ENCODE measurements at regions not wholly inside any gene's neighbourhood (a gene's known extent, or its start where the extent isn't known, plus 50 kb on each side); places are given as distances from the start of the nearest gene placed in this dataset.

DNA sequence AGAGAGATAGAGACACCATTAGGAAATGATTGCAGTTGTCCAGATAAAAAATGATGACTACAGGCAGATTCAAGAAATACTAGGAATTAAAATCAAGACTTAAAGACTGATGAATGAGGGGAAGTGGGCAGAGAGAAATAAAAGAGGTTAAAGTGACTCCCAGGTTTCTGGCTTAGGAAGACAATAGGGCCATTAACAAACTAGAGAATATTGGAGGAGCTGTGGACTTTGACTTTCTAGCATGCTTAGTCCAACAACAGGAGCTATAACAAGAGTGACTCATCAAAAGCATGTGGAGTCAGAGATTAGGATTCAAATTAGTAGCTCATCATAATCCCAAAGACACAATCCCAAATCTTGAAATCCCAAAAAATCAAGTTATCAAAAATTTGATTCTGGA is 101.5 kb downstream of the BMP4 start:
- no peaks in the 10 kb centered on the region for H3K4me1 ChIP-seq
- no peak for DNase-seq
- no peaks in the 10 kb centered on the region for H3K9me3 ChIP-seq
- H3K27me3 ChIP-seq: no peaks in the 10 kb centered on the region
- H3K27ac ChIP-seq: no peak overlapping the region
- TF ChIP-seq, protein P1, sequence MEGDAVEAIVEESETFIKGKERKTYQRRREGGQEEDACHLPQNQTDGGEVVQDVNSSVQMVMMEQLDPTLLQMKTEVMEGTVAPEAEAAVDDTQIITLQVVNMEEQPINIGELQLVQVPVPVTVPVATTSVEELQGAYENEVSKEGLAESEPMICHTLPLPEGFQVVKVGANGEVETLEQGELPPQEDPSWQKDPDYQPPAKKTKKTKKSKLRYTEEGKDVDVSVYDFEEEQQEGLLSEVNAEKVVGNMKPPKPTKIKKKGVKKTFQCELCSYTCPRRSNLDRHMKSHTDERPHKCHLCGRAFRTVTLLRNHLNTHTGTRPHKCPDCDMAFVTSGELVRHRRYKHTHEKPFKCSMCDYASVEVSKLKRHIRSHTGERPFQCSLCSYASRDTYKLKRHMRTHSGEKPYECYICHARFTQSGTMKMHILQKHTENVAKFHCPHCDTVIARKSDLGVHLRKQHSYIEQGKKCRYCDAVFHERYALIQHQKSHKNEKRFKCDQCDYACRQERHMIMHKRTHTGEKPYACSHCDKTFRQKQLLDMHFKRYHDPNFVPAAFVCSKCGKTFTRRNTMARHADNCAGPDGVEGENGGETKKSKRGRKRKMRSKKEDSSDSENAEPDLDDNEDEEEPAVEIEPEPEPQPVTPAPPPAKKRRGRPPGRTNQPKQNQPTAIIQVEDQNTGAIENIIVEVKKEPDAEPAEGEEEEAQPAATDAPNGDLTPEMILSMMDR (IDR thresholded peaks at IDR 0.05): no peak
- no peak for TF ChIP-seq POLR2A (IDR thresholded peaks at IDR 0.05)
- no peak overlapping the region for H3K4me3 ChIP-seq
- intact Hi-C loops (cut with DNase I; ENCODE audit: low total_unique reads): no loop called here
- no peaks in the 10 kb centered on the region for H3K36me3 ChIP-seq (ENCODE audit: low read depth, missing control alignments)

DNA sequence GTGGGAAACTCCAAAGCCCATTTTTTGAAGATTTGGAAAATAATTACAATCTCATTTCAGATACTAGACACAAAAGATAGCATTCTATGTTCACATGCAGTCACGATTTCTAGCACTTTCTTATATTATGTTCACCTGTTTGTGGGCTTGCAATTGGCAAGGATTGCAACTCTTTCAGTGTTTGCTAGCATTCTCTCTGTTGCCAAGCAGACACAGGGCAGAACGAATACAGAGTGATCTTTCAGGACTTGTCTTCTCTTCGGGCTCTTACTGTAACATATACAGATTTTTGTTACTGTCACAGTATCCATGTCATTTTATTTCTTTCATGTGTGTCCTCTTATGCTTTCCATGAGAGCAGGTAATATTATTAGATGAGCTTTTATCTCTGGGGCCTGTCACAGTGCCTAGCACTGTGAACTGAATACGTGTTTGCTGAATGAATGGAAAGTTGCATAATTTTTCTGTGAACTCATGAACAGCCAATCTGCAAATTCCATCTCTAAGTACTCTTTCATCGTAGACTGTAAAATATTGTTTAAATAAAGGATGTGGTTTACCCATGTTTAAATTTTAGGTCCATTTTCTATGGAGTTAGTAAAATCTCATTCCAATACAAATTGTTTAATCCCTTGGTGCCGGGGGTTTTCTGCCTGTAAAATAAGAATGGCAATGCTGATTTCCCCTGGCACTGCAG is 105.1 kb downstream of the BMP4 start:
- DNase-seq: no peak
- no peak overlapping the region for H3K4me3 ChIP-seq
- intact Hi-C loops (cut with DNase I; ENCODE audit: low total_unique reads): no loop called here
- no peaks in the 10 kb centered on the region for H3K4me1 ChIP-seq
- H3K9me3 ChIP-seq: no peaks in the 10 kb centered on the region
- no peak overlapping the region for H3K27ac ChIP-seq
- no peaks in the 10 kb centered on the region for H3K36me3 ChIP-seq (ENCODE audit: low read depth, missing control alignments)
- no peak for TF ChIP-seq POLR2A (IDR thresholded peaks at IDR 0.05)
- TF ChIP-seq, protein P1 (IDR thresholded peaks at IDR 0.05): no peak
- no peaks in the 10 kb centered on the region for H3K27me3 ChIP-seq
- WGBS, 2 donors: 78 to 82% methylated on average over 6 of the region's 6 CpGs

DNA sequence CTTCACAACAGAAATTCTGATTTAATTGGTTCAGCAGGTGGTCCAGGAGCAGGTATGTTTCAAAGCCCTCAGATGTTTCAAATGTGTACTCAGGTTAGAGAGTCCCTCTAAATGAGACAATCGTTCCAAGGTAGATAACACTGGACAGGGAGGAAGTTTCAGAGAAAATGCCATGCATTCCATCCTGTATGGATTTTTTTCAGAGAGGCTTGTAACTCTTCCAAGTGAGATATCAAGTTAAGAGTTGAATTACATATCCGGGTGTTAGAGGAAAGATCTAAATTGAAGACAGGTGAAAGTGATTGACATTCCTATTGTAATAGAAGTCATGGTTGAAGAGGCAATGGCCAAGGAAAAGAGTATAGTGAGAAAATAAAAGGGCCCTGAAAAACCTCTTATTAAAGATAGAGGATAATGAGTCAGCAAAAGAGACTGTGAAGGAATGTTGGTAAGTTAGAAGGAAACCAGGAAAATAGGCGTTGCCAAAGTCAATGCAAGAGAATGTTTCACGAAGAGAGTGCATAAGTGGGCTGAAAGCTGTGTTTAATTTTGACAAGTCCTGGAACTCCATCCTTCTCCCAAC is 105.8 kb downstream of the BMP4 start:
- intact Hi-C loops (cut with DNase I; ENCODE audit: low total_unique reads): no loop called here
- no peak overlapping the region for H3K4me3 ChIP-seq
- no peaks in the 10 kb centered on the region for H3K4me1 ChIP-seq
- DNase-seq: no peak
- 41 to 54% methylated on average over 4 of the region's 4 CpGs for WGBS, 2 donors
- H3K27me3 ChIP-seq: no peaks in the 10 kb centered on the region
- no peaks in the 10 kb centered on the region for H3K36me3 ChIP-seq (ENCODE audit: low read depth, missing control alignments)
- TF ChIP-seq, protein P1 (IDR thresholded peaks at IDR 0.05): no peak
- TF ChIP-seq POLR2A (IDR thresholded peaks at IDR 0.05): no peak
- no peaks in the 10 kb centered on the region for H3K9me3 ChIP-seq
- no peak overlapping the region for H3K27ac ChIP-seq

DNA sequence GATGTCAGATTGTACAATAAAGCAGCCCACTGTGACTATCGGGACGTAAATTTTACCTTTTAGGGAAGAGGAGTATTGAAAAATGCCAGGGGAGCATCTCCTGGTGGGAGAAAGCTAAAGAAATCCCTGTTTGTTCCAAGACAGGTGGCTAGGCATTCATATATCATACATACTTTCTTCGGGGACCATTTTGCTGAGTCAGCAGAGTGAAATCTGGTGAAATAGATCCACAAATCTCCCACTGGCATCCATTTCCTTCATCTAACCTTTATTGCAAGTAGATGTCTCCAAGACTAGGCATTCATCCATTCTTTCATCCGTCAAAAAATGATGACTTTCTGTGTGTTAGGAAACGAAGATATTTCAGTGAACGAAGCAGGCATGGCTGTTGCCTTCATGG is 107.1 kb downstream of the BMP4 start:
- Histone ChIP-seq H3K9me3 (no peaks in the 10 kb centered on the region), H3K4me3 (no peak overlapping the region), H3K36me3 (ENCODE audit: low read depth, missing control alignments) (no peaks in the 10 kb centered on the region), H3K27ac (no peak overlapping the region), H3K4me1 (no peaks in the 10 kb centered on the region), H3K27me3 (no peaks in the 10 kb centered on the region)
- 79% methylated on average over 6 of the region's 6 CpGs for WGBS, 2 donors
- TF ChIP-seq, protein P1 (IDR thresholded peaks at IDR 0.05): no peak
- no peak for TF ChIP-seq POLR2A (IDR thresholded peaks at IDR 0.05)
- intact Hi-C loops (cut with DNase I; ENCODE audit: low total_unique reads): no loop called here
- DNase-seq: no peak

DNA sequence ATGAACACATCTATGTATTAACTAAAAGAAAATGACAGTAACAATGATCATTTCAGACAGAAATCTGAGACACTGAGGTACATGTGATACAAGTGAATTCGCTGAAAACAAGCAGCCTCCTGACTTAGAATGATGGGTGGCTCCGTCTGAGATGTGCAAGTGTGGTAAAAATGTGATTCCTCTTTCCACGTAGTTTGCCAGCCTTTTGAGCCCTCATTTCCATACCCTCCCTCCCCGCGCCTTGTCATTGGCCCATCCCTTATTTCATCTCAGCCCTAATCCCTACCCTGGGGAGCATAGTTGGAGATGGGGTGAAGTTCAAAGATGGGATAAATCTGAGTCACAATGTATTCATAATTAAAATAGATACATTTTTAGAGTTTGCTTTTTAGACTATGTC is 107.8 kb downstream of the BMP4 start:
- H3K4me1 ChIP-seq: no peaks in the 10 kb centered on the region
- H3K27me3 ChIP-seq: no peaks in the 10 kb centered on the region
- 91 to 94% methylated on average over 5 of the region's 5 CpGs for WGBS, 2 donors
- H3K9me3 ChIP-seq: no peaks in the 10 kb centered on the region
- H3K27ac ChIP-seq: no peak overlapping the region
- H3K4me3 ChIP-seq: no peak overlapping the region
- H3K36me3 ChIP-seq (ENCODE audit: low read depth, missing control alignments): no peaks in the 10 kb centered on the region
- intact Hi-C loops (cut with DNase I; ENCODE audit: low total_unique reads): no loop called here
- no peak for DNase-seq
- TF ChIP-seq, protein P1 (IDR thresholded peaks at IDR 0.05): no peak
- TF ChIP-seq POLR2A (IDR thresholded peaks at IDR 0.05): no peak

Measured in testis (tissue), 2 donors.